Activated T-helper 9 cell treated with anti-CD3 and anti-CD28 coated beads, Interleukin-2, amount 50 U/mL, for 16 hours (primary cell): ENCODE measurements at regions not wholly inside any gene's neighbourhood (a gene's known extent, or its start where the extent isn't known, plus 50 kb on each side); places are given as distances from the start of the nearest gene placed in this dataset.
"Not testable (repeated sequence)": the region's sequence is repeated elsewhere in the genome, so short reads cannot be mapped to it uniquely, and the experiment has no call there.

Experiments used
- DNase-seq: peaks from one replicate; pipeline ENCODE4 v3.0.0-alpha.2; 2020; ENCODE audit warnings: low read depth

GRCh38 chr1:185468626-185469025 is 151.6 kb upstream of the IVNS1ABP start:
- DNase-seq = no peak

DNA sequence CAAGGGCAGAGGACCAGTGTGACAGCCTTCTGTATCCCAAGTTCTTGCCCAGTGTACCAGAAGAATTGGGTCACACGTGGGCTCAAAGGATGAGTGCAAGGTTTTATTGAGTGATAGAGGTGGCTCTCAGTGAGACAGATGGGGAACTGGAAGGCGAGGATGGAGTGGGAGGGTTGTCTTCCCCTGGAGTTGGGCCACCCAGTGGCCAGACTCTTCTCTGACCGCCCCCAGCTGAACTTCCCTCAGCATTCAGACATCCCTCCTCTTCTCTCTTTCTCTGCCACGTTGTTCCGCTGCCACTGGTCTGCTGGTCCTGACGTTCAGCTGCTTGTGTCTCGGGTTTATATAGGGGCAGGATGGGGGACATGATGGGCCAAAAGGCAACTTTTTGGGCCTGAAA is 150.1 kb upstream of the IVNS1ABP start:
- DNase-seq = no peak

GRCh38 chr1:185464777-185465176 is 147.7 kb upstream of the IVNS1ABP start:
- DNase-seq = no peak

GRCh38 chr1:185463433-185463832 is 146.4 kb upstream of the IVNS1ABP start:
- DNase-seq = no peak

DNA sequence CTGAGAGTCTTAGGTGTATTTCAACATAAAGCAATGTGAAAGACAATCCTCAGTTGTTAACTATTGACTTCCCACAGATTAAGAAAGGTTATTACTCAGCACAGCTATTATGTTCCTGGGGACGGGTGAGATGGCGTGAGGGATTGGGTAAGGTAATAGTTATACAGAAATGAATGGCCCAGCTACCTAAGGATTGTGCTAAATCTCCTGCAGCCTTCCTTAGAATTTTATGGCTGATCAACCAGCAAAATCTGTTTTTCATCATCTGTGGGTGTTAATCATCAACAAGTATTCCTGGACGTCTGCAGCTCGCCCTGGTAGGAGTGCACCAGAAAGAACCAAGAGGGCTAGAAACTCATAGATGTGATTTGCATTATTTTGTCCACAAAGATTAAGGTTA is 146.0 kb upstream of the IVNS1ABP start:
- no peak for DNase-seq

DNA sequence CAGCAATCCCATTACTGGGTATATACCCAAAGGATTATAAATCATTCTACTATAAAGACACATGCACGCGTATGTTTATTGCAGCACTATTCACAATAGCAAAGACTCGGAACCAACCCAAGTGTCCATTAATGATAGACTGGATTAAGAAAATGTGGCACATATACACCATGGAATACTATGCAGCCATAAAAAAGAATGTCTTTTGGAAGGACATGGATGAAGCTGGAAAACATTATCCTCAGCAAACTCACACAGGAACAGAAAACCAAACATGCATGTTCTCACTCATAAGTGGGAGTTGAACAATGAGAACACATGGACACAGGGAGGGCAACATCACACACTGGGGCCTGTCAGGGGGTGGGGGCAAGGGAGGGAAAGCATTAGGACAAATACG is 143.7 kb upstream of the IVNS1ABP start:
- not testable (repeated sequence) for DNase-seq

- DNase-seq = no peak
These were observed 142.1 kb upstream of the IVNS1ABP start for GRCh38 chr1:185459141-185459540.

- DNase-seq = no peak
These were observed 141.6 kb upstream of the IVNS1ABP start for GRCh38 chr1:185458670-185459069.

DNA sequence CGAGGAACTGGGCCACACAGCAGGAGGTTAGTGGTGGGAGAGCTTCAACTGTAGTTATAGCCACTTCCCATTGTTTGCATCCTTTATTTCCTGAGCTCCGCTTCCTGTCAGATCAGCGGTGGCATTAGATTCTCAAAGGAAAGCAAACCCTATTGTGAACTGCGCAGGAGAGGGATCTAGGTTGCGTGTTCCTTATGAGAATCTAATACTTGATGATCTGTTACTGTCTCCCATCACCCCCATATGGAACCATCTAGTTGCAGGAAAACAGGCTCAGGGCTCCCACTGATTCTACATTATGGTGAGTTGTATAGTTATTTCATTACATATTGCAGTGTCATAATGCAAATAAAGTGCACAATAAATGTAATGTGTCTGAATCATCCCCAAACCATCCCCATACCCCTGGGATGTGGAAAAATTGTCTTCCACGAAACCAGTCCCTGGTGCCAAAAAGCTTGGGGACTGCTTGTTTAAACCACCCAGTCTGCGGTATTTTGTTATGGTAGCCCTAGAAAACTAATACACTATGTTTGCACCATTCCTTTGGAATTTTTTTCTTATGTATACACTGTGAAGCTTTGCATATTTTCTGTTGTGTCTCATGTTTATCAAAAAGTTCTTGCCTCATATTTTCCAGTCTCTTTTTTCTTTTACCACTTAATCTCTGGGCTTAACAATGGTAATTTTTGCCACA is 136.6 kb upstream of the IVNS1ABP start:
- DNase-seq = no peak

DNA sequence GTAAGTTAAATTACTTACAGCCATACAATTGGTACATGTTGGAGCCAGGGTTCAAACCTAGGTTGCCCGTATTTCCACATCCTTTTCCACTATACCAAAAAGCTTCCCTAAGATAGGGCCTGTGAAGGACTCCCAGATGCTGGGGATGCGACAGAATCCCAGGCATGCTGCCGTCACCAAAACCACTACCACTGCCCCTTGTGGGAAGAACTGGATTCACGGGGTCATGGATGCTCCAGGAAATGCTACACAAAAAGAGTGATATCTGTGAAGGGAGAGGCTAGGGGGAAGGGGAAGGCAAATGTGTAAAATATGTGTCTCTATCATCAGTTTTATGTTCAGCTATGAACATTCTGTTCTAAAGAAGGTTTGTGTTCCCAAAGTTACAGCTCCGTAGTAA is 133.9 kb upstream of the IVNS1ABP start:
- no peak for DNase-seq

GRCh38 chr1:185450060-185450788 is 133.2 kb upstream of the IVNS1ABP start:
- DNase-seq = no peak

DNA sequence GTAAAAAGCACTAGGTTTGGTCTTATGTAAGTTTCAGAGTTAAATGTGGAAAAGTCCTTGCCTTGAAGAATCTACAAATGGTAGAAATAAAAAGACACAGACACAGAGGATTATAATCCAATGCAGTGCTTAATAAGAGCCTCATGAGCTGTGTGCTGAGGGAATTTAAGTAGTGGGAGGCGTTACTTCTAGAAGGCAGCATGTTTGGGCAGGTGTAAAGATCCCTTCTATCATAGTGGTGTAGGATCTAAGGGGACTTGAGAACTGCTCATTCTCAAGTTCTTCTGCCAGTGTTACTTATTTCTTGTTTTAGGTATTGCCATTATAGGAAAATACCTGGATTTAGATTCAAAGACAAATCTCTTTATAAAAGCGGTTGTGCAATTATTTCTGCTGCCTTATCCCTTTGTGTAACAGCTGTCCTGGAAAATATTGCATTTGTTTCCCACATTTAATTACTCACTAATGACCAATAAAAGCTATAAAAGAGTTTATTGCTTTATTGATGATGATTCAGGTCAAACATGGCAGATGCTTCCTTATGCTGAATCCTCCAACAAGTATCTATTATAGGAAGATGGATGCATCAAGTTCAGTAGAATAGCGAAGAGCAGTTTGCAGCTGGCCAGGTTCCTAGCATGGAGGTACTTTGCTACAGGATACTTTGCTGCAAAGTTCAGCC is 132.5 kb upstream of the IVNS1ABP start:
- no peak for DNase-seq

GRCh38 chr1:185448591-185449186 is 131.6 kb upstream of the IVNS1ABP start:
- DNase-seq = no peak

DNA sequence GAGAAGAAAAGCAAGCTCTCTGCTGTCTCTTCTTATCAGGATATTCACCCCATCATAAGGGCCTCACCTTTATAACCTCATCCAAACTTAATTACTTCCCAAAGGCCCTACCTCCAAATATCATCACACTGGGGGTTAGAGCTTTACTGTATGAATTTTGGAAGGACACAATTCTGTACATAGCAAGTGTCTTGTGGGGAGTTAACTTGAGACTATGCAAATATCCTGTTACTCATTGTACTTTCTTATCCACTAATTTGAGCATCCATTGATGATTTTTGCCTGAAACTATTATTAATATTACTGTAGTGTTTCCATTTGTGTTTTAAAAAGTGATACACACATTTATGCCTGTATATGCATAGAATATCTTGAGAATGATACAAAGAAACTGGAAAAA is 129.1 kb upstream of the IVNS1ABP start:
- no peak for DNase-seq

DNA sequence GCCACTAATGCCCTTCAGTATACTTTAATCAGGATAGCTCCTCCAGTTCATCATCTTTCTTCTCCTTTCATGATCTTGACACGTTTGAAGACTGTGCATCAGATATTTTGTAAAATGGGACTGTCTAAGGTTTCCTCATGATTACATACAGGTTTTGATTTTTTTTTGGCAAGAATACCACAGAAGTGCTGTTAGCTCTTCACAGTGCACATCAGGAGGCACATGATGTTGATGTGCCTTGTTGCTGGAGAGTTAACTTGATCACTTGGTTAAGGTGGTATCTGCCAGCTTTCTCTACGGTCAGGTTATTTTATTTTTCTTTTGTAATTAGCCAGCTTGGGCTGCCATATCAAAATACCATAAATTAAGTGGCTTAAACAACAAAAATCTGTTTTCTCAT is 128.6 kb upstream of the IVNS1ABP start:
- no peak for DNase-seq

- no peak for DNase-seq
These were observed 127.6 kb upstream of the IVNS1ABP start for GRCh38 chr1:185444676-185445075.

DNA sequence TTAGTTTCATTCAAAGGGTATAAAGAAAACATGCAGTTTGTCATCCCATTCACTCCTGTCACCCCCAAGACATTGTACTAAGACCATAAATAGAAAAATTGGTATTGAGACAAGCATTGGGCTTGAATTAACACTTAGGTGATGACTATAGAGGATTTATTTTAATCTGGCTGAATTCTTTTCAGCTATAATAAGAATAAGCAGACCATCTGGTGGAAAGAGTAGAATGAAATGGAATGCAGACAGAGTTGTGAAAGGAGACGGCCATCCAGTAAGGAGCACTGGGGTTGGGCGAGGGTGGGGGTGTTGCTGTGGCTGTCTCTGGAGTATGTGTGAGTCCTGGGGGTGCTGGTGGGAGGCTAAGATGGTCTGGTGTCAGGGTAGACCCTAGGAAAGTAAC is 125.0 kb upstream of the IVNS1ABP start:
- no peak for DNase-seq

- no peak for DNase-seq
These were observed 124.6 kb upstream of the IVNS1ABP start for GRCh38 chr1:185441605-185442004.

DNA sequence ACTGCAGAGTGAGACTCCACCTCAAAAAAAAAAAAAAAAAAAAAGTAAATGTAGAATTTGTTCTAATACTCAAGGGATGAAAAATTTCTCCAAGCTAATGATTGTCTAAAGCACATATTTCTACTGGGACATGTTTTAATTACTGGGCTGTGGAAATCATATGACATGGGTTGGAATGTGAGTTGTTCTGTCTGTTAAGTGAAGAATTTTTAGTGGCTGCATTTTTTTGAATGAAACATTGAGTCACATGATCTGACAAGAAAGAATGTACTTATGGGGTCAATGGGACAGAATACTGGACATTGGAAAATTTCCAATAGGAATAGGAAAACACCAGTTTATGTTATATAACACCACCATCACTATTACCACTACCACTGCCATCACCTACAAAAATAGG is 123.8 kb upstream of the IVNS1ABP start:
- no peak for DNase-seq

GRCh38 chr1:185439727-185440415 is 122.8 kb upstream of the IVNS1ABP start:
- DNase-seq = peak; percentile 23

DNA sequence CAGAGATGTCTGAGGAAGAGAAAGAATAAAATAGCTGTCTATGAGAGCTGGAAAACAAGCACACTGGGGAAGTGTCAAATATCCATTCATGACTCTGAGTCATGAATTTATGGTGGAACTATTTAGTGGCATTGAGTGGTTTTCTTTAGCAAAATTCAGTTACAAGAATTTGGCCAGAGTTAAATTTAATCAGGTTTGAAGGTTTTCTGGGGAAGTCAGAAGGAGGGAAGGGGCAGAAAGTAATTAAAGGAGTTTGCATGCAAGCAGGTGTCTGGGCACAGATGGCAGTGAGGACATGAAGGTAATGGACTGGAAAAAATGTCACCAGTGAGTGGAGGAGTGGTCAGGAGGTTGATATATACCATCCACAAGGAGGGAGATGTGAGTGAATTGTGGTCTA is 121.9 kb upstream of the IVNS1ABP start:
- no peak for DNase-seq

- no peak for DNase-seq
These were observed 118.8 kb upstream of the IVNS1ABP start for GRCh38 chr1:185435696-185436379.
